ENCODE measurements at regions not wholly inside any gene's neighbourhood (a gene's known extent, or its start where the extent isn't known, plus 50 kb on each side); places are given as distances from the start of the nearest gene placed in this dataset.
"Not testable (repeated sequence)": the region's sequence is repeated elsewhere in the genome, so short reads cannot be mapped to it uniquely, and the experiment has no call there.

GRCh38 chr11:81241672-81242275 is 1491.9 kb downstream of the FAM181B start:
- FAIRE-seq (no peak), ATAC-seq (no peak), DNase-seq (ENCODE audit: low read depth in 1 of 2, low spot score in 1 of 2) (no peak)
- H3K4me2 ChIP-seq: no peak overlapping the region
- no peaks in the 10 kb centered on the region for H3K9me3 ChIP-seq
- POLR2A ChIA-PET: no interaction called here
- 0% methylated on average over 5 of the region's 5 CpGs for WGBS (ENCODE audit: missing lambda C conversion rate)
- CTCF ChIA-PET: no interaction called here
- no peak overlapping the region for H3K4me3 ChIP-seq
- TF ChIP-seq MAX (IDR thresholded peaks at IDR 0.05) (no peak), HOXA7 (CRISPR knock-in tag; IDR thresholded peaks at IDR 0.05) (no peak), ATOH8 (CRISPR knock-in tag; IDR thresholded peaks at IDR 0.05; ENCODE audit: low read depth) (no peak), GATA3 (IDR thresholded peaks at IDR 0.05; ENCODE audit: borderline replicate concordance) (no peak), EHMT2 (IDR thresholded peaks at IDR 0.05; ENCODE audit: low read depth) (no peak), ZSCAN20 (CRISPR knock-in tag; IDR thresholded peaks at IDR 0.05) (no peak), USF2 (IDR thresholded peaks at IDR 0.05) (no peak), KDM1A (IDR thresholded peaks at IDR 0.05; ENCODE audit: low read depth) (no peak), FOSL2 (IDR thresholded peaks at IDR 0.05) (no peak), FOSL2 (CRISPR knock-in tag; IDR thresholded peaks at IDR 0.05) (no peak)
- TF ChIP-seq, protein P1, sequence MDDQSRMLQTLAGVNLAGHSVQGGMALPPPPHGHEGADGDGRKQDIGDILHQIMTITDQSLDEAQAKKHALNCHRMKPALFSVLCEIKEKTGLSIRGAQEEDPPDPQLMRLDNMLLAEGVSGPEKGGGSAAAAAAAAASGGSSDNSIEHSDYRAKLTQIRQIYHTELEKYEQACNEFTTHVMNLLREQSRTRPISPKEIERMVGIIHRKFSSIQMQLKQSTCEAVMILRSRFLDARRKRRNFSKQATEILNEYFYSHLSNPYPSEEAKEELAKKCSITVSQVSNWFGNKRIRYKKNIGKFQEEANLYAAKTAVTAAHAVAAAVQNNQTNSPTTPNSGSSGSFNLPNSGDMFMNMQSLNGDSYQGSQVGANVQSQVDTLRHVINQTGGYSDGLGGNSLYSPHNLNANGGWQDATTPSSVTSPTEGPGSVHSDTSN (IDR thresholded peaks at IDR 0.05): no peak
- no peaks in the 10 kb centered on the region for H3K4me1 ChIP-seq
- no peak overlapping the region for H3K27ac ChIP-seq

- 4% methylated on average over 1 of the region's 1 CpG for WGBS (ENCODE audit: missing lambda C conversion rate)
- no peak overlapping the region for H3K27ac ChIP-seq
- ChIA-PET CTCF (interaction anchor here (1.4 kb wide), 1 partner anchor 1751 kb away, joined by 3 read pairs; no protein-coding TSS in a partner anchor), POLR2A (no interaction called here)
- TF ChIP-seq SMC3 (IDR thresholded peaks at IDR 0.05) (peak; percentile 39; the same call in 1 of the 3 replicates), MAFK (IDR thresholded peaks at IDR 0.05; ENCODE audit: partially characterized antibody) (no peak), RAD21 (conservative IDR thresholded peaks at IDR 0.05 in 1 of 2, IDR thresholded peaks at IDR 0.05 in 1 of 2) (peak; percentile 50 to 60), MYC (IDR thresholded peaks at IDR 0.05; ENCODE audit: borderline replicate concordance, low read length) (no peak), RFX5 (IDR thresholded peaks at IDR 0.05) (no peak), CBX8 (IDR thresholded peaks at IDR 0.05) (no peak)
- TF ChIP-seq, protein P2, sequence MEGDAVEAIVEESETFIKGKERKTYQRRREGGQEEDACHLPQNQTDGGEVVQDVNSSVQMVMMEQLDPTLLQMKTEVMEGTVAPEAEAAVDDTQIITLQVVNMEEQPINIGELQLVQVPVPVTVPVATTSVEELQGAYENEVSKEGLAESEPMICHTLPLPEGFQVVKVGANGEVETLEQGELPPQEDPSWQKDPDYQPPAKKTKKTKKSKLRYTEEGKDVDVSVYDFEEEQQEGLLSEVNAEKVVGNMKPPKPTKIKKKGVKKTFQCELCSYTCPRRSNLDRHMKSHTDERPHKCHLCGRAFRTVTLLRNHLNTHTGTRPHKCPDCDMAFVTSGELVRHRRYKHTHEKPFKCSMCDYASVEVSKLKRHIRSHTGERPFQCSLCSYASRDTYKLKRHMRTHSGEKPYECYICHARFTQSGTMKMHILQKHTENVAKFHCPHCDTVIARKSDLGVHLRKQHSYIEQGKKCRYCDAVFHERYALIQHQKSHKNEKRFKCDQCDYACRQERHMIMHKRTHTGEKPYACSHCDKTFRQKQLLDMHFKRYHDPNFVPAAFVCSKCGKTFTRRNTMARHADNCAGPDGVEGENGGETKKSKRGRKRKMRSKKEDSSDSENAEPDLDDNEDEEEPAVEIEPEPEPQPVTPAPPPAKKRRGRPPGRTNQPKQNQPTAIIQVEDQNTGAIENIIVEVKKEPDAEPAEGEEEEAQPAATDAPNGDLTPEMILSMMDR (IDR thresholded peaks at IDR 0.05): peak; percentile 29; the same call in 2 of the 3 replicates
- TF ChIP-seq, protein P3, sequence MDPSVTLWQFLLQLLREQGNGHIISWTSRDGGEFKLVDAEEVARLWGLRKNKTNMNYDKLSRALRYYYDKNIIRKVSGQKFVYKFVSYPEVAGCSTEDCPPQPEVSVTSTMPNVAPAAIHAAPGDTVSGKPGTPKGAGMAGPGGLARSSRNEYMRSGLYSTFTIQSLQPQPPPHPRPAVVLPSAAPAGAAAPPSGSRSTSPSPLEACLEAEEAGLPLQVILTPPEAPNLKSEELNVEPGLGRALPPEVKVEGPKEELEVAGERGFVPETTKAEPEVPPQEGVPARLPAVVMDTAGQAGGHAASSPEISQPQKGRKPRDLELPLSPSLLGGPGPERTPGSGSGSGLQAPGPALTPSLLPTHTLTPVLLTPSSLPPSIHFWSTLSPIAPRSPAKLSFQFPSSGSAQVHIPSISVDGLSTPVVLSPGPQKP (IDR thresholded peaks at IDR 0.05; ENCODE audit: low read depth, low read length): no peak
- no peak overlapping the region for H3K4me2 ChIP-seq
- H3K9me3 ChIP-seq: no peaks in the 10 kb centered on the region
- DNase-seq (ENCODE audit: low read depth in 1 of 2, low spot score in 1 of 2): peak in 1 of 2 experiments; percentile 37
- no peak overlapping the region for H3K4me3 ChIP-seq
- ATAC-seq: peak; percentile 59 to 67; a peak in 4 of 6 replicates
- H3K4me1 ChIP-seq: no peaks in the 10 kb centered on the region
- FAIRE-seq: no peak
Observed at GRCh38 chr11:81237139-81237538, 1496.5 kb downstream of the FAM181B start.

GRCh38 chr11:81227409-81227808 is 1506.3 kb downstream of the FAM181B start:
- CTCF ChIA-PET, FAIRE-seq: not testable (repeated sequence)

More at GRCh38 chr11:81227409-81227808, 1506.3 kb downstream of the FAM181B start:
- ATAC-seq; H3K4me2 ChIP-seq; POLR2A ChIA-PET; H3K4me3 ChIP-seq; H3K4me1 ChIP-seq; H3K27ac ChIP-seq; DNase-seq (ENCODE audit: low read depth in 1 of 2, low spot score in 1 of 2); H3K9me3 ChIP-seq: not testable (repeated sequence)
- WGBS (ENCODE audit: missing lambda C conversion rate): 45% methylated on average over 13 of the region's 13 CpGs
